EL (cell line): ENCODE measurements at regions not wholly inside any gene's neighbourhood (a gene's known extent, or its start where the extent isn't known, plus 50 kb on each side); places are given as distances from the start of the nearest gene placed in this dataset.

Experiments used
- DNase-seq: peaks from one replicate; pipeline ENCODE4 v3.0.0-alpha.2; 2016

- no peak for DNase-seq
Observed at GRCh38 chr6:147674099-147674498, 165.6 kb downstream of the SAMD5 start.

- DNase-seq, result no peak
Observed at GRCh38 chr6:147674794-147675193, 166.3 kb downstream of the SAMD5 start.

- DNase-seq, result peak; percentile 54
Observed at GRCh38 chr6:147675281-147675680, 166.8 kb downstream of the SAMD5 start.

GRCh38 chr6:147676495-147677199, 168.2 kb downstream of the SAMD5 start:
- DNase-seq, result no peak

GRCh38 chr6:147677647-147678046, 169.2 kb downstream of the SAMD5 start:
- no peak for DNase-seq

- no peak for DNase-seq
Observed at GRCh38 chr6:147678253-147678652, 169.8 kb downstream of the SAMD5 start.

GRCh38 chr6:147684906-147685305, 176.4 kb downstream of the SAMD5 start:
- no peak for DNase-seq

GRCh38 chr6:147689398-147689797, 180.9 kb downstream of the SAMD5 start:
- peak; percentile 37 for DNase-seq

- no peak for DNase-seq
Observed at GRCh38 chr6:147691446-147691845, 183.0 kb downstream of the SAMD5 start.

- no peak for DNase-seq
Observed at GRCh38 chr6:147693181-147693580, 184.7 kb downstream of the SAMD5 start.

- DNase-seq, result peak; percentile 41
Observed at GRCh38 chr6:147694556-147694955, 186.1 kb downstream of the SAMD5 start.

GRCh38 chr6:147695819-147696218, 187.3 kb downstream of the SAMD5 start:
- no peak for DNase-seq

GRCh38 chr6:147699140-147699539, 190.7 kb downstream of the SAMD5 start:
- DNase-seq, result no peak

GRCh38 chr6:147699637-147700036, 191.1 kb downstream of the SAMD5 start:
- DNase-seq, result peak; percentile 62

- no peak for DNase-seq
Observed at GRCh38 chr6:147700436-147701209, 192.1 kb downstream of the SAMD5 start.

GRCh38 chr6:147704691-147705090, 196.2 kb downstream of the SAMD5 start:
- no peak for DNase-seq

GRCh38 chr6:147707524-147707923, 199.0 kb downstream of the SAMD5 start:
- DNase-seq, result no peak

GRCh38 chr6:147708170-147708569, 199.7 kb downstream of the SAMD5 start:
- no peak for DNase-seq

GRCh38 chr6:147709396-147710272, 201.1 kb downstream of the SAMD5 start:
- DNase-seq, result no peak

- DNase-seq, result no peak
Observed at GRCh38 chr6:147710890-147711289, 202.4 kb downstream of the SAMD5 start.

- no peak for DNase-seq
Observed at GRCh38 chr6:147711476-147711875, 203.0 kb downstream of the SAMD5 start.

- peak; percentile 15 for DNase-seq
Observed at GRCh38 chr6:147712841-147713240, 204.4 kb downstream of the SAMD5 start.

- DNase-seq, result no peak
Observed at GRCh38 chr6:147715035-147715434, 206.5 kb downstream of the SAMD5 start.
